DND-41 (cell line): ENCODE measurements at regions not wholly inside any gene's neighbourhood (a gene's known extent, or its start where the extent isn't known, plus 50 kb on each side); places are given as distances from the start of the nearest gene placed in this dataset.

ENCODE experiments used
- ATAC-seq: fragments of 200-7000 bp; cut with Tn5 transposase; 3 replicates; pipeline ENCODE4 v1.9.1; 2021; ENCODE audit warnings: low read depth; ENCODE audit not compliant: insufficient read depth
- DNase-seq: peaks from one replicate; pipeline ENCODE4 v3.0.0-alpha.2; 2020
- H2AFZ ChIP-seq: 2 replicates; pipeline ENCODE4 v1.6.0; 2012; ENCODE audit warnings: low read depth, low read length
- H3K27ac ChIP-seq: 2 replicates; pipeline ENCODE4 v1.5.1; 2012; ENCODE audit warnings: low read length, inconsistent platforms
- H3K27me3 ChIP-seq: fragments of 200-600 bp; sonication (generic); 2 replicates; pipeline ENCODE4 v1.6.0; 2012; ENCODE audit warnings: low read length, mild to moderate bottlenecking, inconsistent platforms; ENCODE audit not compliant: insufficient read depth, poor library complexity
- H3K36me3 ChIP-seq: 2 replicates; pipeline ENCODE4 v1.5.1; 2012; ENCODE audit warnings: low read length, inconsistent platforms; ENCODE audit not compliant: insufficient read depth
- H3K4me1 ChIP-seq: 2 replicates; pipeline ENCODE4 v1.5.1; 2012; ENCODE audit warnings: mild to moderate bottlenecking, low read length; ENCODE audit not compliant: insufficient read depth
- H3K4me2 ChIP-seq: 2 replicates; pipeline ENCODE4 v1.6.0; 2012; ENCODE audit warnings: mild to moderate bottlenecking, moderate library complexity, low read length, inconsistent platforms; ENCODE audit not compliant: insufficient read depth
- H3K4me3 ChIP-seq, 2 experiments: fragments of 200-600 bp in 1 of 2; shearing (Covaris generic) in 1 of 2; 2 replicates each; pipeline ENCODE4 v1.5.1; 2012 to 2016; ENCODE audit warnings: inconsistent platforms in 2 of 2, low read length in 2 of 2, mild to moderate bottlenecking in 2 of 2, low read depth in 1 of 2, moderate library complexity in 1 of 2
- H3K79me2 ChIP-seq: 2 replicates; pipeline ENCODE4 v1.6.0; 2012; ENCODE audit warnings: low read length, inconsistent platforms; ENCODE audit not compliant: insufficient read depth
- H3K9ac ChIP-seq: 2 replicates; pipeline ENCODE4 v1.6.0; 2012; ENCODE audit warnings: low read depth, mild to moderate bottlenecking, inconsistent platforms, low read length, moderate library complexity
- H3K9me3 ChIP-seq: 2 replicates; pipeline ENCODE4 v1.5.1; 2012; ENCODE audit warnings: low read length, moderate library complexity, mild to moderate bottlenecking, inconsistent platforms; ENCODE audit not compliant: insufficient read depth, severe bottlenecking
- H4K20me1 ChIP-seq: 2 replicates; pipeline ENCODE4 v1.6.0; 2012; ENCODE audit warnings: low read length; ENCODE audit not compliant: insufficient read depth
- CTCF ChIP-seq: IDR thresholded peaks from 2 replicates; pipeline ENCODE4 v1.5.1; 2012; ENCODE audit warnings: borderline replicate concordance, low read length, moderate library complexity, mild to moderate bottlenecking; ENCODE audit not compliant: poor library complexity, severe bottlenecking; ENCODE audit errors: extremely low read depth
- EZH2 ChIP-seq: IDR thresholded peaks from 3 replicates; pipeline ENCODE4 v1.6.1; 2012; ENCODE audit warnings: borderline replicate concordance, low read depth, mild to moderate bottlenecking, moderate library complexity, low read length, inconsistent platforms; ENCODE audit not compliant: severe bottlenecking

GRCh38 chr2:207332480-207333212 lies 166.9 kb upstream of the KLF7 start:
- H2AFZ ChIP-seq = no peak overlapping the region
- no peak overlapping the region for H3K4me3 ChIP-seq
- DNase-seq (no peak), ATAC-seq (no peak)
- no peak overlapping the region for H3K4me2 ChIP-seq
- no peaks in the 10 kb centered on the region for H3K36me3 ChIP-seq
- no peaks in the 10 kb centered on the region for H3K9me3 ChIP-seq
- no peak overlapping the region for H3K9ac ChIP-seq
- H3K4me1 ChIP-seq = no peaks in the 10 kb centered on the region
- H3K79me2 ChIP-seq = no peaks in the 10 kb centered on the region
- TF ChIP-seq EZH2 = no peak
- no peak for TF ChIP-seq CTCF
- H4K20me1 ChIP-seq = no peaks in the 10 kb centered on the region
- no peaks in the 10 kb centered on the region for H3K27me3 ChIP-seq
- H3K27ac ChIP-seq = no peak overlapping the region

- H3K9me3 ChIP-seq = no peaks in the 10 kb centered on the region
- DNase-seq = no peak
- no peak overlapping the region for H3K4me2 ChIP-seq
- no peak overlapping the region for H3K4me3 ChIP-seq
- no peak overlapping the region for H2AFZ ChIP-seq
- no peaks in the 10 kb centered on the region for H3K36me3 ChIP-seq
- ATAC-seq = no peak
- H3K27me3 ChIP-seq = no peaks in the 10 kb centered on the region
- no peak overlapping the region for H3K9ac ChIP-seq
- H4K20me1 ChIP-seq = no peaks in the 10 kb centered on the region
- no peak overlapping the region for H3K27ac ChIP-seq
- H3K79me2 ChIP-seq = no peaks in the 10 kb centered on the region
- no peak for TF ChIP-seq CTCF
- TF ChIP-seq EZH2 = no peak
- H3K4me1 ChIP-seq = no peaks in the 10 kb centered on the region
Observed at GRCh38 chr2:207333599-207334300, 168.0 kb upstream of the KLF7 start.

- Histone ChIP-seq H2AFZ (no peak overlapping the region), H3K4me3 (no peak overlapping the region), H3K27me3 (no peaks in the 10 kb centered on the region), H3K4me2 (no peak overlapping the region), H4K20me1 (no peaks in the 10 kb centered on the region), H3K27ac (no peak overlapping the region), H3K79me2 (no peaks in the 10 kb centered on the region), H3K4me1 (no peaks in the 10 kb centered on the region), H3K36me3 (no peaks in the 10 kb centered on the region), H3K9ac (no peak overlapping the region), H3K9me3 (no peaks in the 10 kb centered on the region)
- DNase-seq = no peak
- ATAC-seq = no peak
- TF ChIP-seq EZH2 (no peak), CTCF (no peak)
Observed at GRCh38 chr2:207334301-207334623, 168.5 kb upstream of the KLF7 start.
